GM21423 (cell line): ENCODE measurements at regions not wholly inside any gene's neighbourhood (a gene's known extent, or its start where the extent isn't known, plus 50 kb on each side); places are given as distances from the start of the nearest gene placed in this dataset.
A peak's percentile ranks its signal among the peaks of the same experiment; 100 is the strongest.

ENCODE experiments used
- ATAC-seq: cut with Tn5 transposase; IDR thresholded peaks from one replicate; pipeline ENCODE4 v1.9.1; 2021; ENCODE audit warnings: mild to moderate bottlenecking, moderate library complexity; ENCODE audit not compliant: unreplicated experiment

- ATAC-seq, result no peak
Observed at GRCh38 chr3:106208251-106208650, 339.4 kb upstream of the CBLB start.

DNA sequence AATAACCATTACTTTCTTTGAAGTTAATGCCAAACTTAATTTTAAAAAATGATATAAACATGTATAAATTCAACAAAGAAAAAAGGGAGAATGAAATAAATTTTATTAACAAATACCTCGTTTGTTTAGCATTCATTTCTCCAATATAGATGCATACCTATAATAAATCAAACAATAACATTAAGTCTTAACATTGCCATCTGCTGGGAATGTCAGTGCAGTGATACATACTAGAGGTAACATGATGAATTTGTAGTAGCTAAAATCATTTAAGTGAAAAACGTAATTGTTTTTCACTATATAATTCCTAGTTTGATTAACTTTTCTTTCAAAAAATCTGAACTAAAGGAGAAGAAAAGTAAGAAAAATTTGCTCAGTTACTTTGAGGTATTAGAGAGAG lies 340.2 kb upstream of the CBLB start:
- no peak for ATAC-seq

GRCh38 chr3:106209482-106209881 lies 340.7 kb upstream of the CBLB start:
- no peak for ATAC-seq

GRCh38 chr3:106210923-106211322 lies 342.1 kb upstream of the CBLB start:
- no peak for ATAC-seq

GRCh38 chr3:106212665-106213222 lies 343.9 kb upstream of the CBLB start:
- no peak for ATAC-seq

DNA sequence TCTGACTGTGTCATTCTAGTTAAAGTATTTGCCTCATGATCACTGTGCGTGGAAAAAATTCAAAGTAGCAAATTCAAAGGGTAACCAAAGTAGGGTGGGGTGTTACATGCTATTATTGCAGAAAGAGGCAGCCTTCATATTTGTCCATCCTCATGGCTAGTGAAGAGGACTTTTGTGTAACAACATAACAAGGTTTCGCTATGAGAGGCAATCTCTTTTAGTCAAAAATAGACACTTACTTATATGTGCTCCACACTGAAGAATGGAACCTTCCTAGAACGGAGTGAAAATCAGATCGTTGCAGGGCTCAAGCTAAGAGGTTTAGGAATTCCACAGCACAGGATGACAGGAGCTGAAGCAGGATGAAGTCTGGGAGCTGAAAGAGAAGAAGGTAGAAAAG lies 345.1 kb upstream of the CBLB start:
- ATAC-seq, result no peak

- no peak for ATAC-seq
Observed at GRCh38 chr3:106214641-106215040, 345.8 kb upstream of the CBLB start.

GRCh38 chr3:106215047-106215446 lies 346.2 kb upstream of the CBLB start:
- ATAC-seq, result no peak

GRCh38 chr3:106217745-106218144 lies 348.9 kb upstream of the CBLB start:
- ATAC-seq, result no peak

GRCh38 chr3:106227068-106227467 lies 358.3 kb upstream of the CBLB start:
- no peak for ATAC-seq

GRCh38 chr3:106228271-106228670 lies 359.5 kb upstream of the CBLB start:
- no peak for ATAC-seq

- ATAC-seq, result no peak
Observed at GRCh38 chr3:106229495-106230278, 360.9 kb upstream of the CBLB start.

DNA sequence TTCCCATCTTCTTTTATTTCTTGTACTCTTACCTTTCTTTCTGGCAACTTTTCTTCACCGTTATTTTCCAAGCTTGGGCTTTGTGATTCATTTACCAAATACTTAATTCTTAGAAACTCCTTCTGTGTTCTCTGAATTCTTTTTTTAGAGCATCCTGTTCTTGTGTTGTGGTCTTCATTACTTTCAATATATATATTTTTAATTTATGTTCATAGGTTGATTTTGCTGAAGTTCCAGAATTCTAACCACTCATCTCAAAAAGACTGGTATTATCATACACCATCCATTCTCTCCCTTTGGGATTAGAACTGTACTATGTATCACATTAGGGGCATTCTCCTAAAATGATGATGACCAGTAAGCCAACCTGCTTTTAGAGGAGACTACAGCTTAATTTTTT lies 362.3 kb upstream of the CBLB start:
- no peak for ATAC-seq

DNA sequence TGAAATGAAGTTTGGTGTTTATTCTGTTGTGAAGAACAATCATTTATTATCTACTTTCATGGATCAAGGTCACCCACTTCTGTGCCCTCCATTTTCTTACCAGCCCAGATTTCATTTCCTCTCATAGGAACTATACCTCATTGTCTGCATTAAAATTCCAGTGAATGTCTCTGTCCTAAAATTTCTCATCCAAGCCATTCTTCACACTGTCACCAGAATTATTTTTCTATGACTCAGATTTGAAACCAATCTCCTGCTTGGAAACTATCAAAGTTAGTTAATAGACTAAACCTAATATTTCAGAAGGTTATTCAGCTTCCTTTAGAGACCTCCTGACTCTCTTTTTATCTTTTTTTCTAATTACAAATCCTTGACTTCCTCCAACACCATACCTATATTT lies 364.1 kb upstream of the CBLB start:
- no peak for ATAC-seq

- ATAC-seq, result no peak
Observed at GRCh38 chr3:106239195-106239697, 370.4 kb upstream of the CBLB start.

DNA sequence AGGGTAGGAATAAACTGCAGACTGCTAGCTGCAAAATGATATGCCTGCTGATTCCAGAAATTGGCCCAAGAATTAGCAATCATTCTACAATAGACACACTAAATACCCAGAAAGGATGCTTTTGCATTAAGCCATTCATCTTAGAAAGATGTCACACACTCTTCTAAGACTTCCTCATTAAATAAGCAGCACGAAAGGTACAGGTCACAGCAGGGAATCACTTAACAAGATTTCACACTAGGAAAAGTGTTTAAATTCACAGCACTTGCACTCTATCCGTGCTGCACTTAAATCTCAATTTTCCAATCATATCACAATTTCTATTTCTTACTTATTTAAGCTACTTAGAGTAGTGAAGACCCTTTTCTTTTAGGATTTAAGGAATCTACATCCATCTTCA lies 372.8 kb upstream of the CBLB start:
- ATAC-seq, result no peak

- ATAC-seq, result peak; percentile 44
Observed at GRCh38 chr3:106242781-106243180, 374.0 kb upstream of the CBLB start.

- no peak for ATAC-seq
Observed at GRCh38 chr3:106245400-106245799, 376.6 kb upstream of the CBLB start.

- ATAC-seq, result peak; percentile 77
Observed at GRCh38 chr3:106247902-106248684, 379.3 kb upstream of the CBLB start.

- ATAC-seq, result no peak
Observed at GRCh38 chr3:106249159-106249558, 380.3 kb upstream of the CBLB start.

DNA sequence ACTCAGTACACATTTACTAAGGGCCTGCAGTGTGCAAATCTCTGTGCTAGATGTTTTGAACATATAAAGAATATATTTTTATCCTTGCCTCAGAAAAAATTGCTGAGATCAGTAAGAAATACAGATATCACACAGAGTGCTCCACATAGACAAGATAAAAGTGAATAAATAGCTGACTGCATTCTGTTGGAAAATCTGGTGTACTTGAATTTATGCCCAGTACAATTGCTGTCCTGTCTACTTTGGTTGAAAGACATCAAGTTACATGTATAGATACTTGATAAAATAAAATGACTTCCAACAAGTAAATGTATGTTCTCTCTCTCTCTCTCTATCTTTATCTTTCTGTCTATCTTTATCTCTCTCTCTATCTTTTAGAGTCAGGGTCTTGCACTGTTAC lies 381.2 kb upstream of the CBLB start:
- ATAC-seq, result no peak
